Karpas-422 (cell line): ENCODE measurements at regions not wholly inside any gene's neighbourhood (a gene's known extent, or its start where the extent isn't known, plus 50 kb on each side); places are given as distances from the start of the nearest gene placed in this dataset.

Experiments
- DNase-seq: peaks from one replicate; pipeline ENCODE4 v3.0.0-alpha.2; 2015
- H2AFZ ChIP-seq: fragments of 200-600 bp; sonication (generic); 2 replicates; pipeline ENCODE4 v1.6.1; 2014; ENCODE audit warnings: antibody characterized with exemption, low read length, mixed read lengths
- H3K27ac ChIP-seq: fragments of 200-600 bp; sonication (generic); 2 replicates; pipeline ENCODE4 v1.5.1; 2014; ENCODE audit warnings: mild to moderate bottlenecking, low read length, moderate library complexity
- H3K27me3 ChIP-seq: fragments of 200-600 bp; sonication (generic); 2 replicates; pipeline ENCODE4 v1.6.1; 2014; ENCODE audit warnings: low read length, mixed read lengths
- H3K36me3 ChIP-seq: fragments of 200-600 bp; sonication (generic); 2 replicates; pipeline ENCODE4 v1.6.1; 2014; ENCODE audit warnings: low read length, mixed read lengths; ENCODE audit not compliant: insufficient read depth
- H3K4me1 ChIP-seq: fragments of 200-600 bp; sonication (generic); 2 replicates; pipeline ENCODE4 v1.6.1; 2014; ENCODE audit warnings: mild to moderate bottlenecking, low read length, mixed read lengths
- H3K4me2 ChIP-seq: fragments of 200-600 bp; sonication (generic); 2 replicates; pipeline ENCODE4 v1.6.1; 2014; ENCODE audit warnings: low read length, low read depth, mild to moderate bottlenecking; ENCODE audit not compliant: poor library complexity, severe bottlenecking
- H3K4me3 ChIP-seq: fragments of 200-600 bp; sonication (generic); 2 replicates; pipeline ENCODE4 v1.5.1; 2014; ENCODE audit warnings: mild to moderate bottlenecking, antibody characterized with exemption, low read length, mixed read lengths
- H3K79me2 ChIP-seq: fragments of 200-600 bp; sonication (generic); 2 replicates; pipeline ENCODE4 v1.6.1; 2014; ENCODE audit warnings: mild to moderate bottlenecking, low read length, mixed read lengths
- H3K9ac ChIP-seq: fragments of 200-600 bp; sonication (generic); 2 replicates; pipeline ENCODE4 v1.6.0; 2014; ENCODE audit warnings: low read length
- H3K9me2 ChIP-seq: fragments of 200-600 bp; sonication (generic), shearing (Covaris generic); replicated peaks from 2 replicates; pipeline ENCODE4 v1.6.0; 2014; ENCODE audit warnings: mild to moderate bottlenecking, low read length, moderate library complexity; ENCODE audit not compliant: insufficient read depth
- H3K9me3 ChIP-seq: fragments of 300-700, 200-600 bp; sonication (generic); 2 replicates; pipeline ENCODE4 v1.6.1; 2014; ENCODE audit warnings: low read length, mixed read lengths
- H4K20me1 ChIP-seq: fragments of 200-600 bp; sonication (generic); 2 replicates; pipeline ENCODE4 v1.6.1; 2014; ENCODE audit warnings: mild to moderate bottlenecking, antibody characterized with exemption, low read length, low read depth; ENCODE audit not compliant: insufficient read depth

GRCh38 chr18:70991577-70991976 is 702.7 kb downstream of the SOCS6 start:
- Histone ChIP-seq H3K4me2 (no peak overlapping the region), H3K9me2 (no peaks in the 10 kb centered on the region), H3K9me3 (peaks cover 20% of the 10 kb centered on the region), H3K36me3 (no peaks in the 10 kb centered on the region), H3K4me1 (no peaks in the 10 kb centered on the region), H3K27ac (no peak overlapping the region), H3K4me3 (no peak overlapping the region), H3K27me3 (no peaks in the 10 kb centered on the region), H2AFZ (no peak overlapping the region), H3K79me2 (no peaks in the 10 kb centered on the region), H3K9ac (no peak overlapping the region), H4K20me1 (no peaks in the 10 kb centered on the region)
- DNase-seq, result no peak

GRCh38 chr18:70985948-70986347 is 697.1 kb downstream of the SOCS6 start:
- Histone ChIP-seq H3K27ac (no peak overlapping the region), H3K36me3 (no peaks in the 10 kb centered on the region), H3K4me3 (no peak overlapping the region), H3K4me1 (no peaks in the 10 kb centered on the region), H4K20me1 (no peaks in the 10 kb centered on the region), H2AFZ (no peak overlapping the region), H3K9me3 (peaks cover 18% of the 10 kb centered on the region), H3K79me2 (no peaks in the 10 kb centered on the region), H3K27me3 (no peaks in the 10 kb centered on the region), H3K4me2 (no peak overlapping the region), H3K9me2 (no peaks in the 10 kb centered on the region), H3K9ac (no peak overlapping the region)
- no peak for DNase-seq

GRCh38 chr18:70982292-70982691 is 693.4 kb downstream of the SOCS6 start:
- no peak overlapping the region for H3K4me3 ChIP-seq
- no peaks in the 10 kb centered on the region for H3K27me3 ChIP-seq

GRCh38 chr18:70981400-70982140 is 692.7 kb downstream of the SOCS6 start:
- Histone ChIP-seq H3K9me2 (no peaks in the 10 kb centered on the region; the same call in 1 of the 2 replicates), H4K20me1 (no peaks in the 10 kb centered on the region), H3K27ac (no peak overlapping the region), H3K4me2 (no peak overlapping the region), H3K79me2 (no peaks in the 10 kb centered on the region), H3K9me3 (peaks cover 6% of the 10 kb centered on the region), H3K4me1 (no peaks in the 10 kb centered on the region), H3K36me3 (no peaks in the 10 kb centered on the region), H2AFZ (no peak overlapping the region), H3K9ac (no peak overlapping the region), H3K27me3 (no peaks in the 10 kb centered on the region), H3K4me3 (no peak overlapping the region)
- no peak for DNase-seq

More at GRCh38 chr18:70982292-70982691, 693.4 kb downstream of the SOCS6 start:
- no peak overlapping the region for H2AFZ ChIP-seq
- no peak for DNase-seq
- H3K4me2 ChIP-seq, result no peak overlapping the region
- no peak overlapping the region for H3K9ac ChIP-seq
- H3K4me1 ChIP-seq, result no peaks in the 10 kb centered on the region
- no peaks in the 10 kb centered on the region; the same call in 1 of the 2 replicates for H3K9me2 ChIP-seq
- no peaks in the 10 kb centered on the region for H3K36me3 ChIP-seq
- no peaks in the 10 kb centered on the region for H4K20me1 ChIP-seq
- H3K27ac ChIP-seq, result no peak overlapping the region
- peaks cover 7% of the 10 kb centered on the region for H3K9me3 ChIP-seq
- no peaks in the 10 kb centered on the region for H3K79me2 ChIP-seq

GRCh38 chr18:70973626-70974025 is 684.8 kb downstream of the SOCS6 start:
- no peak overlapping the region for H2AFZ ChIP-seq
- no peaks in the 10 kb centered on the region for H3K27me3 ChIP-seq
- H3K9ac ChIP-seq, result no peak overlapping the region
- 0 out of 2 replicates have a peak, but pooled peaks cover under 1% of the 10 kb centered on the region for H3K9me2 ChIP-seq
- H3K9me3 ChIP-seq, result peaks cover 1% of the 10 kb centered on the region; the same call in 1 of the 2 replicates
- H3K4me2 ChIP-seq, result no peak overlapping the region
- H3K4me3 ChIP-seq, result no peak overlapping the region
- no peaks in the 10 kb centered on the region for H3K4me1 ChIP-seq
- no peaks in the 10 kb centered on the region for H3K79me2 ChIP-seq
- H3K27ac ChIP-seq, result no peak overlapping the region
- no peaks in the 10 kb centered on the region for H3K36me3 ChIP-seq
- H4K20me1 ChIP-seq, result no peaks in the 10 kb centered on the region
- no peak for DNase-seq

- Histone ChIP-seq H3K4me1 (no peaks in the 10 kb centered on the region), H3K27me3 (no peaks in the 10 kb centered on the region), H3K79me2 (no peaks in the 10 kb centered on the region), H4K20me1 (no peaks in the 10 kb centered on the region), H3K27ac (no peak overlapping the region), H3K36me3 (no peaks in the 10 kb centered on the region), H3K9ac (no peak overlapping the region), H2AFZ (no peak overlapping the region), H3K4me3 (no peak overlapping the region), H3K9me3 (peaks cover 4% of the 10 kb centered on the region; the same call in 1 of the 2 replicates), H3K9me2 (0 out of 2 replicates have a peak, but pooled peaks cover 2% of the 10 kb centered on the region), H3K4me2 (no peak overlapping the region)
- DNase-seq, result no peak
Observed at GRCh38 chr18:70966419-70966818, 677.6 kb downstream of the SOCS6 start.

- no peak for DNase-seq
- no peaks in the 10 kb centered on the region for H3K79me2 ChIP-seq
- H3K27ac ChIP-seq, result no peak overlapping the region
- H3K4me1 ChIP-seq, result no peaks in the 10 kb centered on the region
- no peaks in the 10 kb centered on the region for H3K27me3 ChIP-seq
- H3K9me3 ChIP-seq, result no peaks in the 10 kb centered on the region; the same call in 1 of the 2 replicates
- H3K36me3 ChIP-seq, result no peaks in the 10 kb centered on the region
- H3K4me3 ChIP-seq, result no peak overlapping the region
- no peaks in the 10 kb centered on the region for H3K9me2 ChIP-seq
- no peaks in the 10 kb centered on the region for H4K20me1 ChIP-seq
- no peak overlapping the region for H2AFZ ChIP-seq
- H3K4me2 ChIP-seq, result no peak overlapping the region
- H3K9ac ChIP-seq, result no peak overlapping the region
Observed at GRCh38 chr18:70961939-70962338, 673.1 kb downstream of the SOCS6 start.

- H4K20me1 ChIP-seq, result no peaks in the 10 kb centered on the region
- no peak overlapping the region for H3K4me3 ChIP-seq
- DNase-seq, result no peak
- H3K36me3 ChIP-seq, result no peaks in the 10 kb centered on the region
- no peak overlapping the region for H3K9ac ChIP-seq
- no peaks in the 10 kb centered on the region for H3K79me2 ChIP-seq
- no peaks in the 10 kb centered on the region for H3K9me3 ChIP-seq
- no peaks in the 10 kb centered on the region for H3K4me1 ChIP-seq
- no peak overlapping the region for H2AFZ ChIP-seq
- H3K4me2 ChIP-seq, result no peak overlapping the region
- no peak overlapping the region for H3K27ac ChIP-seq
- no peaks in the 10 kb centered on the region for H3K9me2 ChIP-seq
- H3K27me3 ChIP-seq, result no peaks in the 10 kb centered on the region
Observed at GRCh38 chr18:70956554-70956953, 667.7 kb downstream of the SOCS6 start.
